Keratinocyte (primary cell): ENCODE measurements at regions not wholly inside any gene's neighbourhood (a gene's known extent, or its start where the extent isn't known, plus 50 kb on each side); places are given as distances from the start of the nearest gene placed in this dataset.

Source experiments
- DNase-seq: peaks from one replicate; pipeline ENCODE4 v3.0.0-alpha.2; 2011; ENCODE audit warnings: low read depth, missing footprints, low spot score
- FAIRE-seq: peaks from 2 replicates; lab custom pipeline; 2011; peaks lifted over from hg19 to GRCh38; lab: Jason Lieb, UNC
- H2AFZ ChIP-seq: 2 replicates; pipeline ENCODE4 v1.6.0; 2012; ENCODE audit warnings: low read length, control low read depth, inconsistent platforms; ENCODE audit not compliant: control insufficient read depth
- H3K27ac ChIP-seq: 2 replicates; pipeline ENCODE4 v1.5.1; 2011; ENCODE audit warnings: low read length; ENCODE audit not compliant: control insufficient read depth, insufficient read depth
- H3K27me3 ChIP-seq: 3 replicates; pipeline ENCODE4 v1.6.0; 2011; ENCODE audit warnings: low read length; ENCODE audit not compliant: control insufficient read depth, insufficient read depth; ENCODE audit errors: extremely low read depth
- H3K36me3 ChIP-seq, 2 experiments: 2 replicates in 1 of 2; 3 replicates in 1 of 2; pipeline ENCODE4 v1.5.1; 2011; ENCODE audit warnings: low read length in 2 of 2, mild to moderate bottlenecking in 1 of 2; ENCODE audit not compliant: control insufficient read depth in 2 of 2, insufficient read depth in 2 of 2; ENCODE audit errors: extremely low read depth in 1 of 2
- H3K4me1 ChIP-seq: 3 replicates; pipeline ENCODE4 v1.5.1; 2011; ENCODE audit warnings: low read length; ENCODE audit not compliant: control insufficient read depth, insufficient read depth; ENCODE audit errors: extremely low read depth
- H3K4me2 ChIP-seq: 3 replicates; pipeline ENCODE4 v1.6.0; 2011; ENCODE audit warnings: low read depth, low read length; ENCODE audit not compliant: control insufficient read depth, insufficient read depth; ENCODE audit errors: extremely low read depth
- H3K4me3 ChIP-seq, 3 experiments: fragments of 200-600 bp in 1 of 3; sonication (generic) in 1 of 3; 2 replicates in 2 of 3; 3 replicates in 1 of 3; pipeline ENCODE4 v1.5.1; 2011 to 2016; ENCODE audit warnings: low read length in 3 of 3, mild to moderate bottlenecking in 3 of 3, control low read depth in 2 of 3, inconsistent platforms in 1 of 3, low read depth in 1 of 3, mixed read lengths in 1 of 3, mixed run types in 1 of 3, moderate library complexity in 1 of 3; ENCODE audit not compliant: control insufficient read depth in 2 of 3, insufficient read depth in 2 of 3; ENCODE audit errors: extremely low read depth in 1 of 3
- H3K79me2 ChIP-seq: 2 replicates; pipeline ENCODE4 v1.6.0; 2012; ENCODE audit warnings: low read length; ENCODE audit not compliant: control insufficient read depth, insufficient read depth
- H3K9ac ChIP-seq: 3 replicates; pipeline ENCODE4 v1.6.0; 2011; ENCODE audit warnings: low read length; ENCODE audit not compliant: control insufficient read depth, insufficient read depth; ENCODE audit errors: extremely low read depth
- H3K9me1 ChIP-seq: 3 replicates; pipeline ENCODE4 v1.6.0; 2011; ENCODE audit warnings: low read length; ENCODE audit not compliant: control insufficient read depth, insufficient read depth; ENCODE audit errors: extremely low read depth
- H3K9me3 ChIP-seq: 2 replicates; pipeline ENCODE4 v1.5.1; 2012; ENCODE audit warnings: low read depth, low read length; ENCODE audit not compliant: control insufficient read depth
- H4K20me1 ChIP-seq: 3 replicates; pipeline ENCODE4 v1.6.0; 2011; ENCODE audit warnings: low read length; ENCODE audit not compliant: control insufficient read depth, insufficient read depth; ENCODE audit errors: extremely low read depth
- CTCF ChIP-seq, 3 experiments: IDR thresholded peaks in 1 of 3; conservative IDR thresholded peaks in 1 of 3; optimal IDR thresholded peaks in 1 of 3; 2 replicates in 2 of 3; 3 replicates in 1 of 3; pipeline versions ENCODE3 to v1.5.1; 2011; ENCODE audit warnings: low read length in 3 of 3, mild to moderate bottlenecking in 3 of 3, moderate library complexity in 2 of 3, control low read depth in 1 of 3, inconsistent platforms in 1 of 3; ENCODE audit not compliant: insufficient read depth in 2 of 3; ENCODE audit errors: extremely low read depth in 1 of 3
- EZH2 ChIP-seq: IDR thresholded peaks from one replicate; pipeline ENCODE4 v1.6.1; 2012; ENCODE audit warnings: inconsistent platforms, mild to moderate bottlenecking, low read length, moderate library complexity
- dilution Hi-C: fragments of 300-500 bp; cut with MboI; formaldehyde crosslinking; loops from one replicate; pipeline ENCODE4 v1.7.0; 2020; ENCODE audit warnings: low sequenced_read_pairs; ENCODE audit not compliant: extremely low pct_ligation_motif_present

DNA sequence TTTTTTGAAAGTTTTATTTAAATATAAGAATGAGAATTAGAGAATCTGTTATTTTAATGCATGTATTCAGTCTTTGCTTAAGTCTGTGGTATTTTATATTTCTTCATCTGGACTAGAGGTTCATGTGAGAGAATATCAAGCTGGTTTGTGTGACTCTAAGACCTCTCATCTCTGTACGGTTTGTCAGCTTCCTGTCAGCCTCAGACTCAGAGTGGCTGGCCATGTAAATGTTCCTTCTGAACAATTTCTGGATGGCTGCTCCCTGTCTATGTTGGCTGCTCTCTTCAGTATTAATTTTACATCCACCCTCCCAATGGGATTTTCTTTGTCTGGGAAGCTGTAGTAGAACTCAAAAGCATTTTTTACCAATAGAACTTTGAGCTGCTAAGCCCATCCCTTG, 225.3 kb upstream of the THUMPD2 start:
- Histone ChIP-seq H4K20me1 (no peaks in the 10 kb centered on the region), H3K36me3 (no peaks in the 10 kb centered on the region), H3K9me3 (no peaks in the 10 kb centered on the region), H3K79me2 (no peaks in the 10 kb centered on the region), H3K27me3 (no peaks in the 10 kb centered on the region), H3K9ac (no peak overlapping the region), H3K4me3 (no peak overlapping the region), H2AFZ (no peak overlapping the region), H3K9me1 (no peaks in the 10 kb centered on the region), H3K4me1 (no peaks in the 10 kb centered on the region), H3K4me2 (no peak overlapping the region), H3K27ac (no peak overlapping the region)
- dilution Hi-C loops, result no loop called here
- DNase-seq (no peak), FAIRE-seq (no peak)
- TF ChIP-seq EZH2, result no peak
- no peak for TF ChIP-seq CTCF (optimal IDR thresholded peaks at IDR 0.05 in 1 of 3, IDR thresholded peaks at IDR 0.05 in 1 of 3, conservative IDR thresholded peaks at IDR 0.05 in 1 of 3; ENCODE audit: extremely low read depth in 1 of 3, insufficient read depth in 2 of 3, low read length in 3 of 3)

DNA sequence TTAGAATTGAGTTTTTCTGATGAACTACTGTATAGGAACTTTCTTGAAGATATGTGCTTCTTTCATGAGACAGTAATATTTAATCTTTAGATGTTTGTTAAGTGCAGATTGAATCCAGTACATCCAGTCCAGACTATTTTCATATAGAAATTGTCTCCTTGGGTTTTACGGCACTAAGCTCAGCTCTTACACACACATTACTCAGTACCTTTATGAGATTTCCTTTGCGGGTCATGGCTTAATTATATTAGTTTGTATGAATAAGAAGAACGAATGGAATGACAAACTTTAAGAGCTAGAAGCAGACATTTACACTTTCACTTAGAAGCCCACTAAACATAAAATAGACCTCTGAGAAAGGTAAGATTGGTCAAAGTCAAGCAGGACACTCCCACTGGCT, 223.3 kb upstream of the THUMPD2 start:
- Histone ChIP-seq H3K27me3 (no peaks in the 10 kb centered on the region), H3K79me2 (no peaks in the 10 kb centered on the region), H3K36me3 (no peaks in the 10 kb centered on the region), H3K27ac (no peak overlapping the region), H3K4me2 (no peak overlapping the region), H3K4me3 (no peak overlapping the region), H3K9me3 (no peaks in the 10 kb centered on the region), H3K9me1 (no peaks in the 10 kb centered on the region), H4K20me1 (no peaks in the 10 kb centered on the region), H3K9ac (no peak overlapping the region), H3K4me1 (no peaks in the 10 kb centered on the region), H2AFZ (no peak overlapping the region)
- dilution Hi-C loops, result no loop called here
- no peak for DNase-seq
- TF ChIP-seq CTCF (optimal IDR thresholded peaks at IDR 0.05 in 1 of 3, IDR thresholded peaks at IDR 0.05 in 1 of 3, conservative IDR thresholded peaks at IDR 0.05 in 1 of 3; ENCODE audit: extremely low read depth in 1 of 3, insufficient read depth in 2 of 3, low read length in 3 of 3), result no peak
- TF ChIP-seq EZH2, result no peak
- no peak for FAIRE-seq
